HEK293 (cell line): ENCODE measurements at regions not wholly inside any gene's neighbourhood (a gene's known extent, or its start where the extent isn't known, plus 50 kb on each side); places are given as distances from the start of the nearest gene placed in this dataset.

Source experiments
- CTCF ChIA-PET: fragments of 350-600 bp; formaldehyde crosslinking; extraction: SDS; loops from one replicate; lab custom pipeline; 2021; ENCODE audit warnings: antibody characterized with exemption; lab: Yijun Ruan, JAX
- POLR2A ChIA-PET: fragments of 300-600 bp; formaldehyde crosslinking; extraction: SDS; loops from one replicate; lab custom pipeline; 2020; ENCODE audit warnings: antibody characterized with exemption, inconsistent platforms; lab: Yijun Ruan, JAX
- H3K27ac ChIP-seq: fragments of 200-500 bp; sonication (Bioruptor generic); 2 replicates; pipeline ENCODE4 v1.5.1; 2014; ENCODE audit warnings: low read depth, low read length, control low read depth, inconsistent platforms; ENCODE audit errors: extremely low read depth
- H3K36me3 ChIP-seq, 2 experiments: fragments of 200-500 bp in 1 of 2; sonication (Bioruptor generic) in 1 of 2; 1 replicate in 1 of 2; 2 replicates in 1 of 2; pipeline ENCODE4 v1.5.1; 2014 to 2017; ENCODE audit warnings: inconsistent platforms in 2 of 2, low read length in 2 of 2; ENCODE audit not compliant: control insufficient read depth in 2 of 2, insufficient read depth in 1 of 2
- H3K4me1 ChIP-seq: fragments of 200-500 bp; sonication (Bioruptor generic); 2 replicates; pipeline ENCODE4 v1.5.1; 2014; ENCODE audit warnings: mild to moderate bottlenecking, low read length, inconsistent platforms; ENCODE audit not compliant: control insufficient read depth, insufficient read depth
- H3K4me3 ChIP-seq: 2 replicates; pipeline ENCODE4 v1.5.1; 2011; ENCODE audit warnings: low read depth, mild to moderate bottlenecking, control low read depth, low read length, moderate library complexity
- H3K9me3 ChIP-seq: fragments of 200-500 bp; sonication (Bioruptor generic); 2 replicates; pipeline ENCODE4 v1.5.1; 2014; ENCODE audit warnings: low read depth, low read length, inconsistent platforms; ENCODE audit not compliant: control insufficient read depth, insufficient read depth
- BCL11B ChIP-seq: fragments of 450-650 bp; formaldehyde crosslinking; IDR thresholded peaks from 2 replicates; pipeline ENCODE4 v1.5.1; 2016; ENCODE audit warnings: low read depth, missing biosample characterization, missing genetic modification characterization
- GLIS1 ChIP-seq: fragments of 450-650 bp; formaldehyde crosslinking; IDR thresholded peaks from 2 replicates; pipeline ENCODE4 v1.5.1; 2016; ENCODE audit warnings: missing biosample characterization, missing genetic modification characterization
- HOXA7 ChIP-seq: sonication (generic); formaldehyde crosslinking; IDR thresholded peaks from 2 replicates; pipeline ENCODE4 v1.8.1; 2022; ENCODE audit warnings: missing genetic modification reagents, borderline replicate concordance
- MYNN ChIP-seq: fragments of 450-650 bp; formaldehyde crosslinking; IDR thresholded peaks from 2 replicates; pipeline ENCODE4 v1.5.1; 2016; ENCODE audit warnings: missing biosample characterization, missing genetic modification characterization, borderline replicate concordance
- ZBTB20 ChIP-seq: fragments of 450-650 bp; formaldehyde crosslinking; IDR thresholded peaks from 2 replicates; pipeline ENCODE4 v1.5.1; 2016; ENCODE audit warnings: missing biosample characterization, missing genetic modification characterization
- ZFHX2 ChIP-seq: fragments of 450-650 bp; formaldehyde crosslinking; conservative IDR thresholded peaks from 2 replicates; pipeline ENCODE4 v1.5.1; 2016; ENCODE audit warnings: missing biosample characterization, missing genetic modification characterization
- ZNF157 ChIP-seq: fragments of 450-650 bp; formaldehyde crosslinking; IDR thresholded peaks from 2 replicates; pipeline ENCODE4 v1.5.1; 2016; ENCODE audit warnings: missing biosample characterization, missing genetic modification characterization
- ZNF174 ChIP-seq: fragments of 450-650 bp; formaldehyde crosslinking; IDR thresholded peaks from 2 replicates; pipeline ENCODE4 v1.5.0; 2017; ENCODE audit warnings: missing biosample characterization, mild to moderate bottlenecking, missing genetic modification characterization
- ZNF24 ChIP-seq: fragments of 450-650 bp; formaldehyde crosslinking; IDR thresholded peaks from 2 replicates; pipeline ENCODE4 v1.5.1; 2016; ENCODE audit warnings: missing biosample characterization, missing genetic modification characterization
- ZNF394 ChIP-seq: fragments of 450-650 bp; formaldehyde crosslinking; IDR thresholded peaks from 2 replicates; pipeline ENCODE4 v1.5.1; 2016; ENCODE audit warnings: missing biosample characterization, missing genetic modification characterization, mild to moderate bottlenecking, moderate library complexity, borderline replicate concordance
- ZNF621 ChIP-seq: fragments of 450-650 bp; formaldehyde crosslinking; IDR thresholded peaks from 2 replicates; pipeline ENCODE4 v1.5.1; 2017; ENCODE audit warnings: missing biosample characterization, missing genetic modification characterization
- ZNF670 ChIP-seq: fragments of 450-650 bp; formaldehyde crosslinking; IDR thresholded peaks from 2 replicates; pipeline ENCODE4 v1.5.1; 2016; ENCODE audit warnings: missing biosample characterization, missing genetic modification characterization, low read depth
- ZNF830 ChIP-seq: fragments of 450-650 bp; IDR thresholded peaks from 2 replicates; pipeline ENCODE4 v1.5.0; 2018; ENCODE audit warnings: missing biosample characterization, missing genetic modification characterization, low read depth, mild to moderate bottlenecking, moderate library complexity
- ZSCAN30 ChIP-seq: fragments of 450-650 bp; IDR thresholded peaks from 2 replicates; pipeline ENCODE4 v1.5.1; 2018; ENCODE audit warnings: missing biosample characterization, mild to moderate bottlenecking, missing genetic modification characterization, moderate library complexity
- TF ChIP-seq, protein P1 (sequence below): fragments of 450-650 bp; formaldehyde crosslinking; IDR thresholded peaks from 2 replicates; pipeline ENCODE4 v1.5.1; 2017; ENCODE audit warnings: missing biosample characterization, missing genetic modification characterization
- TF ChIP-seq, protein P2 (sequence below): fragments of 450-650 bp; formaldehyde crosslinking; IDR thresholded peaks from 2 replicates; pipeline ENCODE4 v1.5.1; 2016; ENCODE audit warnings: missing biosample characterization, missing genetic modification characterization
- TF ChIP-seq, protein P3 (sequence below): fragments of 450-650 bp; formaldehyde crosslinking; IDR thresholded peaks from 2 replicates; pipeline ENCODE4 v1.5.1; 2016; ENCODE audit warnings: missing biosample characterization, missing genetic modification characterization
- TF ChIP-seq, protein P4 (sequence below): fragments of 450-650 bp; formaldehyde crosslinking; IDR thresholded peaks from 2 replicates; pipeline ENCODE4 v1.5.1; 2016; ENCODE audit warnings: missing biosample characterization, missing genetic modification characterization

DNA sequence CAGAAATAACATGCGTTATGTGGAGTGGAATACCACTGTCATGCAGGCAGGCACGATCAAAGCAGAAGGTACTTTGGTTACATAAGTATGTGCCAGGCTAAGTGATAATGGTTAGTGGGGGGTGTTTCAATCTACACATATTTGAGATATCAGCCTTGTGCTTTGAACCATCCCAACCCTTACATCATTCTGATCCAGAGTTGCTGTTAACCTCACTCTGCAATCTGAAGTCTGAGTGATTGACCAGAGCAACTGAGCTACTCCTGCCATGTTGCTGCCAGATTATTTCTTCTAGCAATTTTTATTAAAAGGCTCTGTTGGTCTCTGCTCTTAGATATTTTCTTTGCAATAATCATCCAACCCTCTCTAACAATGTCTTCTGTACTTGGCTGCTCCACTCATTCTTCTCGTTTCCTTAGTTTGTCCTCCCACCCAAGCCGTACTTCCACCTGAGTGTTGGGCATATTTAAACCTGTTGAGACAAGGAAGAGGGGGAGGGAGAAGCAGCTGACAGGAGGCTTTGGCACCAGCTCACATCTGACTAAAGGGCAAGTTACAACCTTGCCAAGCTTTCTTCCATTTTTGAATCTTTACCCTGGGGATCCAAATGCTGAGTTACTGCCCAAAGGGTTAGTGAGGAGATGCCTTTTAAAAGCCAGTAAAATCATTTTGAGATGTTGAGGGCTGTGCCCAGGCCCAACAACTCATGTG is 114.1 kb upstream of the SESN3 start:
- no peaks in the 10 kb centered on the region for H3K9me3 ChIP-seq
- CTCF ChIA-PET, result no interaction called here
- POLR2A ChIA-PET, result no interaction called here
- H3K36me3 ChIP-seq, result no peaks in the 10 kb centered on the region
- TF ChIP-seq ZBTB20 (tag by site-specific recombination) (no peak), ZNF157 (tag by site-specific recombination) (no peak), ZSCAN30 (tag by site-specific recombination) (no peak), ZNF830 (no peak), HOXA7 (no peak), ZNF670 (tag by site-specific recombination) (no peak), ZNF621 (no peak), GLIS1 (tag by site-specific recombination) (no peak), ZNF174 (no peak)
- TF ChIP-seq, protein P1, sequence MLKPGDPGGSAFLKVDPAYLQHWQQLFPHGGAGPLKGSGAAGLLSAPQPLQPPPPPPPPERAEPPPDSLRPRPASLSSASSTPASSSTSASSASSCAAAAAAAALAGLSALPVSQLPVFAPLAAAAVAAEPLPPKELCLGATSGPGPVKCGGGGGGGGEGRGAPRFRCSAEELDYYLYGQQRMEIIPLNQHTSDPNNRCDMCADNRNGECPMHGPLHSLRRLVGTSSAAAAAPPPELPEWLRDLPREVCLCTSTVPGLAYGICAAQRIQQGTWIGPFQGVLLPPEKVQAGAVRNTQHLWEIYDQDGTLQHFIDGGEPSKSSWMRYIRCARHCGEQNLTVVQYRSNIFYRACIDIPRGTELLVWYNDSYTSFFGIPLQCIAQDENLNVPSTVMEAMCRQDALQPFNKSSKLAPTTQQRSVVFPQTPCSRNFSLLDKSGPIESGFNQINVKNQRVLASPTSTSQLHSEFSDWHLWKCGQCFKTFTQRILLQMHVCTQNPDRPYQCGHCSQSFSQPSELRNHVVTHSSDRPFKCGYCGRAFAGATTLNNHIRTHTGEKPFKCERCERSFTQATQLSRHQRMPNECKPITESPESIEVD (tag by site-specific recombination), result no peak
- TF ChIP-seq, protein P2, sequence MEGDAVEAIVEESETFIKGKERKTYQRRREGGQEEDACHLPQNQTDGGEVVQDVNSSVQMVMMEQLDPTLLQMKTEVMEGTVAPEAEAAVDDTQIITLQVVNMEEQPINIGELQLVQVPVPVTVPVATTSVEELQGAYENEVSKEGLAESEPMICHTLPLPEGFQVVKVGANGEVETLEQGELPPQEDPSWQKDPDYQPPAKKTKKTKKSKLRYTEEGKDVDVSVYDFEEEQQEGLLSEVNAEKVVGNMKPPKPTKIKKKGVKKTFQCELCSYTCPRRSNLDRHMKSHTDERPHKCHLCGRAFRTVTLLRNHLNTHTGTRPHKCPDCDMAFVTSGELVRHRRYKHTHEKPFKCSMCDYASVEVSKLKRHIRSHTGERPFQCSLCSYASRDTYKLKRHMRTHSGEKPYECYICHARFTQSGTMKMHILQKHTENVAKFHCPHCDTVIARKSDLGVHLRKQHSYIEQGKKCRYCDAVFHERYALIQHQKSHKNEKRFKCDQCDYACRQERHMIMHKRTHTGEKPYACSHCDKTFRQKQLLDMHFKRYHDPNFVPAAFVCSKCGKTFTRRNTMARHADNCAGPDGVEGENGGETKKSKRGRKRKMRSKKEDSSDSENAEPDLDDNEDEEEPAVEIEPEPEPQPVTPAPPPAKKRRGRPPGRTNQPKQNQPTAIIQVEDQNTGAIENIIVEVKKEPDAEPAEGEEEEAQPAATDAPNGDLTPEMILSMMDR (tag by site-specific recombination), result no peak
- TF ChIP-seq, protein P3, sequence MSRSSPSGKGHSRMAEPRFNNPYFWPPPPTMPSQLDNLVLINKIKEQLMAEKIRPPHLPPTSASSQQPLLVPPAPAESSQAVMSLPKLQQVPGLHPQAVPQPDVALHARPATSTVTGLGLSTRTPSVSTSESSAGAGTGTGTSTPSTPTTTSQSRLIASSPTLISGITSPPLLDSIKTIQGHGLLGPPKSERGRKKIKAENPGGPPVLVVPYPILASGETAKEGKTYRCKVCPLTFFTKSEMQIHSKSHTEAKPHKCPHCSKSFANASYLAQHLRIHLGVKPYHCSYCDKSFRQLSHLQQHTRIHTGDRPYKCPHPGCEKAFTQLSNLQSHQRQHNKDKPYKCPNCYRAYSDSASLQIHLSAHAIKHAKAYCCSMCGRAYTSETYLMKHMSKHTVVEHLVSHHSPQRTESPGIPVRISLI (tag by site-specific recombination), result no peak
- TF ChIP-seq, protein P4, sequence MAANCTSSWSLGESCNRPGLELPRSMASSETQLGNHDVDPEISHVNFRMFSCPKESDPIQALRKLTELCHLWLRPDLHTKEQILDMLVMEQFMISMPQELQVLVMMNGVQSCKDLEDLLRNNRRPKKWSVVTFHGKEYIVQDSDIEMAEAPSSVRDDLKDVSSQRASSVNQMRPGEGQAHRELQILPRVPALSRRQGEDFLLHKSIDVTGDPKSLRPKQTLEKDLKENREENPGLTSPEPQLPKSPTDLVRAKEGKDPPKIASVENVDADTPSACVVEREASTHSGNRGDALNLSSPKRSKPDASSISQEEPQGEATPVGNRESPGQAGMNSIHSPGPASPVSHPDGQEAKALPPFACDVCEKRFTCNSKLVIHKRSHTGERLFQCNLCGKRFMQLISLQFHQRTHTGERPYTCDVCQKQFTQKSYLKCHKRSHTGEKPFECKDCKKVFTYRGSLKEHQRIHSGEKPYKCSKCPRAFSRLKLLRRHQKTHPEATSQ (tag by site-specific recombination), result no peak
- no peak overlapping the region for H3K4me3 ChIP-seq
- H3K4me1 ChIP-seq, result no peaks in the 10 kb centered on the region
- no peak overlapping the region for H3K27ac ChIP-seq

DNA sequence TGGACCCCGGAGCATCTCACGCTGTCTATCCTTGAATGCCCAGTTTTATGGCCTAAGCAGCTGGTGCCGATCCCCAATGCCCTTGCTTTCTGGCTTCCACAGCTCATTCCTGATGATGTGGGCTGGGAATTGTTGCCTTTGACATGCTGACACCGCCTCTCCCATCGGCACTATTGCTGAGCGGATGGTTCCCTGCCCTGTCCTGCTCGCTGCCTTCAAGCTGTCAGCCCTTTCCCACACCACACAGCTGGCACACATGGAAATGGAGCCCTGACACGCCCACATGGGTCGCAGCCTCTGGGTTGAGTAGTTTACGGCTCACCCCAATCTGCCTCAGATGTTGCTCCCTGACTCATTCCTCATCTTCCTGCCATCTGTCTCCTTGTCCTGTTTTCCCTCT is 110.2 kb upstream of the SESN3 start:
- Histone ChIP-seq H3K9me3 (no peaks in the 10 kb centered on the region), H3K4me1 (peaks cover 17% of the 10 kb centered on the region), H3K27ac (no peak overlapping the region), H3K36me3 (no peaks in the 10 kb centered on the region), H3K4me3 (no peak overlapping the region)
- ChIA-PET CTCF (interaction anchor here (0.6 to 0.8 kb wide), 2 partner anchors 364 kb away, joined by 3 to 4 read pairs; no protein-coding TSS in a partner anchor), POLR2A (no interaction called here)
- TF ChIP-seq ZNF24 (tag by site-specific recombination) (no peak), BCL11B (no peak), MYNN (tag by site-specific recombination) (no peak), ZNF394 (no peak), ZFHX2 (tag by site-specific recombination) (0 out of 2 replicates have a peak, but pooled peaks have one; percentile 7)
